Neural cell (in vitro differentiated cells): ENCODE measurements at regions not wholly inside any gene's neighbourhood (a gene's known extent, or its start where the extent isn't known, plus 50 kb on each side); places are given as distances from the start of the nearest gene placed in this dataset.

Experiments
- H2AFZ ChIP-seq: fragments of 200-600, 300-800 bp; sonication (generic), shearing (Covaris generic); 2 replicates; pipeline ENCODE4 v1.6.0; 2014; ENCODE audit warnings: low read depth, mild to moderate bottlenecking, antibody characterized with exemption, low read length, moderate library complexity
- H3F3A ChIP-seq: fragments of 200-600 bp; shearing (Covaris generic); 2 replicates; pipeline ENCODE4 v1.6.1; 2016; ENCODE audit warnings: mild to moderate bottlenecking, moderate library complexity, mixed read lengths, antibody characterized with exemption, low read length; ENCODE audit not compliant: insufficient read depth, poor library complexity, severe bottlenecking
- H3K27ac ChIP-seq: fragments of 200-600, 300-800 bp; sonication (generic), shearing (Covaris generic); 2 replicates; pipeline ENCODE4 v1.5.1; 2014; ENCODE audit warnings: mild to moderate bottlenecking, low read length, moderate library complexity
- H3K27me3 ChIP-seq: fragments of 300-800, 200-600 bp; sonication (generic), shearing (Covaris generic); 2 replicates; pipeline ENCODE4 v1.6.0; 2014; ENCODE audit warnings: mild to moderate bottlenecking, low read depth, low read length, moderate library complexity; ENCODE audit not compliant: insufficient read depth
- H3K36me3 ChIP-seq: fragments of 300-800, 200-600 bp; sonication (generic), shearing (Covaris generic); 2 replicates; pipeline ENCODE4 v1.5.1; 2014; ENCODE audit warnings: mild to moderate bottlenecking, antibody characterized with exemption, low read length, moderate library complexity; ENCODE audit not compliant: insufficient read depth
- H3K4me2 ChIP-seq: fragments of 300-800, 200-600 bp; sonication (generic), shearing (Covaris generic); 2 replicates; pipeline ENCODE4 v1.6.0; 2014; ENCODE audit warnings: mild to moderate bottlenecking, low read length
- H3K4me3 ChIP-seq: fragments of 300-800, 200-600 bp; sonication (generic), shearing (Covaris generic); 2 replicates; pipeline ENCODE4 v1.5.1; 2014; ENCODE audit warnings: mild to moderate bottlenecking, low read length, moderate library complexity
- H3K79me2 ChIP-seq: fragments of 200-600 bp; shearing (Covaris generic); replicated peaks from 2 replicates; pipeline ENCODE4 v1.6.0; 2014; ENCODE audit warnings: mild to moderate bottlenecking, low read length, moderate library complexity; ENCODE audit not compliant: insufficient read depth
- H3K9ac ChIP-seq: fragments of 300-800, 200-600 bp; sonication (generic), shearing (Covaris generic); 2 replicates; pipeline ENCODE4 v1.6.1; 2016; ENCODE audit warnings: mild to moderate bottlenecking, low read length, mixed read lengths
- H3K9me2 ChIP-seq: fragments of 200-600 bp; shearing (Covaris generic); 2 replicates; pipeline ENCODE4 v1.6.1; 2016; ENCODE audit warnings: mild to moderate bottlenecking, low read length, mixed read lengths; ENCODE audit not compliant: insufficient read depth
- H3K9me3 ChIP-seq: fragments of 200-600, 300-800 bp; sonication (generic), shearing (Covaris generic); 2 replicates; pipeline ENCODE4 v1.6.1; 2016; ENCODE audit warnings: mild to moderate bottlenecking, mixed run types, low read length, moderate library complexity, mixed read lengths
- H4K20me1 ChIP-seq: fragments of 200-600 bp; shearing (Covaris generic); 2 replicates; pipeline ENCODE4 v1.6.1; 2016; ENCODE audit warnings: mild to moderate bottlenecking, mixed run types; ENCODE audit not compliant: insufficient read depth
- EP300 ChIP-seq: fragments of 450-650 bp; conservative IDR thresholded peaks from 2 replicates; pipeline ENCODE4 v1.6.1; 2014; ENCODE audit warnings: antibody characterized with exemption, mild to moderate bottlenecking, moderate library complexity; ENCODE audit not compliant: poor library complexity, severe bottlenecking
- EZH2 ChIP-seq: fragments of 200-600, 300-800 bp; shearing (Covaris generic), sonication (generic); IDR thresholded peaks from 2 replicates; pipeline ENCODE4 v1.6.1; 2014; ENCODE audit warnings: antibody characterized with exemption, low read length, borderline replicate concordance, mild to moderate bottlenecking; ENCODE audit not compliant: insufficient read depth, poor library complexity, severe bottlenecking
- MXI1 ChIP-seq: fragments of 450-650 bp; conservative IDR thresholded peaks from 2 replicates; pipeline ENCODE4 v1.6.1; 2014; ENCODE audit warnings: antibody characterized with exemption, mild to moderate bottlenecking; ENCODE audit not compliant: poor library complexity, severe bottlenecking
- POLR2AphosphoS5 ChIP-seq: IDR thresholded peaks from 2 replicates; pipeline ENCODE4 v1.6.1; 2012
- RAD21 ChIP-seq: fragments of 450-650 bp; conservative IDR thresholded peaks from 2 replicates; pipeline ENCODE4 v1.6.1; 2014; ENCODE audit warnings: antibody characterized with exemption, mild to moderate bottlenecking, moderate library complexity
- SMC3 ChIP-seq: fragments of 450-650 bp; conservative IDR thresholded peaks from 2 replicates; pipeline ENCODE4 v1.6.1; 2014; ENCODE audit warnings: antibody characterized with exemption, mild to moderate bottlenecking, moderate library complexity; ENCODE audit not compliant: poor library complexity
- TAF1 ChIP-seq: IDR thresholded peaks from 2 replicates; pipeline ENCODE4 v1.6.1; 2012; ENCODE audit warnings: low read depth
- TF ChIP-seq, protein P1 (sequence below): fragments of 450-650 bp; IDR thresholded peaks from 2 replicates; pipeline ENCODE4 v1.5.1; 2014; ENCODE audit warnings: antibody characterized with exemption, mild to moderate bottlenecking, moderate library complexity; ENCODE audit not compliant: poor library complexity, severe bottlenecking
- TF ChIP-seq, protein P2 (sequence below): IDR thresholded peaks from 2 replicates; pipeline ENCODE4 v1.6.1; 2012; ENCODE audit warnings: borderline replicate concordance

DNA sequence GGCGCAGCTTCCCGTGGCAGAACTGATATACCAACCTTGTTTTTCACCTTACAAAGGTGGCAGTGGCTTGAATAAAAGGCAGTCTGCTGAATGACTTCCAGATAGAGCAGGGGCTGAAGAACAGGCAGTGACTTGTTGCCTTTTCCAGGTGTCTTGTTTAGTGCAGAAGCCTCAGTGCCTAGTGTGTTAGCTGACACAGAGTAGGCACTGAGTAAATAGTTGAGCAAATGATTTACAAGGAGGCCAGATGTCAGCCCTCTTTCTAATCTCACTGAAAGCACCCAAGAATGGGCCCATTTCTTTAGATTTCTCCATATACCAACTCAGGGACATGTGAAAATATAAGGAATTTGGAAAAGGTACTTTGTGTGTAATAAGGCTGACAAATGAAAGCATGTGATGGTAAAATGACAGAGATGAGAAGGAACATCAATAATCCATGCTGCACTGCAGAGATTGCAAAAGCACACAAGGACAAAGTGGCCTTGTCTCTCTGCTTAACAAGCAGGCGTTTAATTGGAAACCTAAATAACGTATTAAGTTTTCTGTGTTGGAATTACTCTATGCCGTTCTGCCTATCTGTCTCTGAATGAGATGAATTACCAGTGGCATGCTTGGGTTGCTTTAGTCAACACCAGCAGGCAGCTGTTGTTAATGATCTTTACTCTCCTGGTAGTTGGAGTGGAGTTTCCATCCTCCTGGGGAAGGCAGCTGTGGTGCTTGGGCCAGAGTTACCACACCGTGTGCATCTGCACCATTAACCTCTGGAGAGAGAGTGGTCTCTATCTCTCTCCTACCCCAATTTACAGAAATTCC, 360.1 kb upstream of the C9orf72 start:
- Histone ChIP-seq H3F3A (no peaks in the 10 kb centered on the region), H3K36me3 (no peaks in the 10 kb centered on the region), H3K9me2 (no peaks in the 10 kb centered on the region), H4K20me1 (no peaks in the 10 kb centered on the region), H3K79me2 (no peaks in the 10 kb centered on the region), H3K27ac (no peak overlapping the region), H3K4me3 (no peak overlapping the region), H3K27me3 (no peaks in the 10 kb centered on the region), H3K9me3 (no peaks in the 10 kb centered on the region), H3K9ac (no peak overlapping the region), H2AFZ (no peak overlapping the region), H3K4me2 (no peak overlapping the region)
- TF ChIP-seq, protein P1, sequence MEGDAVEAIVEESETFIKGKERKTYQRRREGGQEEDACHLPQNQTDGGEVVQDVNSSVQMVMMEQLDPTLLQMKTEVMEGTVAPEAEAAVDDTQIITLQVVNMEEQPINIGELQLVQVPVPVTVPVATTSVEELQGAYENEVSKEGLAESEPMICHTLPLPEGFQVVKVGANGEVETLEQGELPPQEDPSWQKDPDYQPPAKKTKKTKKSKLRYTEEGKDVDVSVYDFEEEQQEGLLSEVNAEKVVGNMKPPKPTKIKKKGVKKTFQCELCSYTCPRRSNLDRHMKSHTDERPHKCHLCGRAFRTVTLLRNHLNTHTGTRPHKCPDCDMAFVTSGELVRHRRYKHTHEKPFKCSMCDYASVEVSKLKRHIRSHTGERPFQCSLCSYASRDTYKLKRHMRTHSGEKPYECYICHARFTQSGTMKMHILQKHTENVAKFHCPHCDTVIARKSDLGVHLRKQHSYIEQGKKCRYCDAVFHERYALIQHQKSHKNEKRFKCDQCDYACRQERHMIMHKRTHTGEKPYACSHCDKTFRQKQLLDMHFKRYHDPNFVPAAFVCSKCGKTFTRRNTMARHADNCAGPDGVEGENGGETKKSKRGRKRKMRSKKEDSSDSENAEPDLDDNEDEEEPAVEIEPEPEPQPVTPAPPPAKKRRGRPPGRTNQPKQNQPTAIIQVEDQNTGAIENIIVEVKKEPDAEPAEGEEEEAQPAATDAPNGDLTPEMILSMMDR, result no peak
- TF ChIP-seq EP300, result no peak
- no peak for TF ChIP-seq TAF1
- TF ChIP-seq RAD21, result no peak

DNA sequence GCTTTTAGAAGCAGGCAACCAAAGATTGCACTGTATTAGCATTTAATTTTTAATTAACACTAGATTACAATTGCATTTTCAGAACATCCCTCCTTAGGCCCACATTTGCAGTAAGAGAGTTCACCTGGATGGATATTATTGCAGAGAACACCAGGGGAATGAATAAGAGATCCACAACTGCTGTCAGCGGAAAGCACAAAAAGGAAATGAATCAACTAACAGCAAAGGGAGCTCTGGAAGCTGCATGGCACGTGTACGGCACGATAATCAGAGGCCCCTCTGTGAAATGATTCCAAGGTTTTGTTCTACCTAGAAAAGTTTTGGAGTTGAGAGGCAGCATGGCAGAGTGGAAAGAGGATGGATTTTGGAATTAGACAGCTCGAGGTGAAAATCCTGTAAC, 361.2 kb upstream of the C9orf72 start:
- Histone ChIP-seq H2AFZ (no peak overlapping the region), H3F3A (no peaks in the 10 kb centered on the region), H3K4me2 (no peak overlapping the region), H3K27me3 (no peaks in the 10 kb centered on the region), H3K9me2 (no peaks in the 10 kb centered on the region), H3K36me3 (no peaks in the 10 kb centered on the region), H3K9ac (no peak overlapping the region), H3K9me3 (no peaks in the 10 kb centered on the region), H3K27ac (no peak overlapping the region), H4K20me1 (no peaks in the 10 kb centered on the region), H3K4me3 (no peak overlapping the region), H3K79me2 (no peaks in the 10 kb centered on the region)
- TF ChIP-seq SMC3, result no peak
- TF ChIP-seq TAF1, result no peak
- TF ChIP-seq MXI1, result no peak
- TF ChIP-seq EP300, result no peak
- no peak for TF ChIP-seq POLR2AphosphoS5
- TF ChIP-seq, protein P2, sequence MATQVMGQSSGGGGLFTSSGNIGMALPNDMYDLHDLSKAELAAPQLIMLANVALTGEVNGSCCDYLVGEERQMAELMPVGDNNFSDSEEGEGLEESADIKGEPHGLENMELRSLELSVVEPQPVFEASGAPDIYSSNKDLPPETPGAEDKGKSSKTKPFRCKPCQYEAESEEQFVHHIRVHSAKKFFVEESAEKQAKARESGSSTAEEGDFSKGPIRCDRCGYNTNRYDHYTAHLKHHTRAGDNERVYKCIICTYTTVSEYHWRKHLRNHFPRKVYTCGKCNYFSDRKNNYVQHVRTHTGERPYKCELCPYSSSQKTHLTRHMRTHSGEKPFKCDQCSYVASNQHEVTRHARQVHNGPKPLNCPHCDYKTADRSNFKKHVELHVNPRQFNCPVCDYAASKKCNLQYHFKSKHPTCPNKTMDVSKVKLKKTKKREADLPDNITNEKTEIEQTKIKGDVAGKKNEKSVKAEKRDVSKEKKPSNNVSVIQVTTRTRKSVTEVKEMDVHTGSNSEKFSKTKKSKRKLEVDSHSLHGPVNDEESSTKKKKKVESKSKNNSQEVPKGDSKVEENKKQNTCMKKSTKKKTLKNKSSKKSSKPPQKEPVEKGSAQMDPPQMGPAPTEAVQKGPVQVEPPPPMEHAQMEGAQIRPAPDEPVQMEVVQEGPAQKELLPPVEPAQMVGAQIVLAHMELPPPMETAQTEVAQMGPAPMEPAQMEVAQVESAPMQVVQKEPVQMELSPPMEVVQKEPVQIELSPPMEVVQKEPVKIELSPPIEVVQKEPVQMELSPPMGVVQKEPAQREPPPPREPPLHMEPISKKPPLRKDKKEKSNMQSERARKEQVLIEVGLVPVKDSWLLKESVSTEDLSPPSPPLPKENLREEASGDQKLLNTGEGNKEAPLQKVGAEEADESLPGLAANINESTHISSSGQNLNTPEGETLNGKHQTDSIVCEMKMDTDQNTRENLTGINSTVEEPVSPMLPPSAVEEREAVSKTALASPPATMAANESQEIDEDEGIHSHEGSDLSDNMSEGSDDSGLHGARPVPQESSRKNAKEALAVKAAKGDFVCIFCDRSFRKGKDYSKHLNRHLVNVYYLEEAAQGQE, result no peak
- TF ChIP-seq, protein P1, result no peak
- TF ChIP-seq RAD21, result no peak
- no peak for TF ChIP-seq EZH2
